ENCODE measurements at regions not wholly inside any gene's neighbourhood (a gene's known extent, or its start where the extent isn't known, plus 50 kb on each side); places are given as distances from the start of the nearest gene placed in this dataset.

DNA sequence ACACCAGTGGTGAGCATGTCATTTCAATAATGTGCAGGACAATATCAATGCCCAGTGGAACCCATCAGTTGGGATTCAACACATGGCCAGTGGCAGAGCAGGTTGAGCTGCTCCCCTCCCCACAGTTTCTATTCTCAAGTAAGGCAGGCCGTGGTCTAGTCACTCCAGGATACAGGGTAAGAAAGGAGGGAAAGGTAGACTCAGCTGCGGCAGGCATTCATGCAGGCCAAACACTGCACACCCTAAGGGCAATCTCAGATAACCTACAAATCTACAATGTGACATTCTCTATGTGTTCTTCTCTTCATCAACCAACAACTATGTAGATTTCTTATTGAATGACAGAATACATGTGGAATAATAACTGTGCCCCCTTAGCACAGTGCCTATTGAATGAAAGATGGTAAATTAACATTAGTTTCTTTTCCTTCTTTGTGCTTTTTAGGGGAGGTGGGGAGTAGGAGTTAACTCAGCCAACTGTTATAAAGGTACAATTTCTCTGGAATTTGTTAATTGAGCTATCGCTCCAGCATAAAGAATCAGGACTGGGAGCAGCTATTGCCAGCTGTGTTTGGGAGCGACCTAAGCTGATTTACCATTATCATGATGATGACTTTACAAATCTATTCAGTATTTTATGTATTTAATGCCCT lies 89.7 kb downstream of the FAM50B start:
- Mint-ChIP-seq H3K4me1 (ENCODE audit: low read depth) (no peaks in the 10 kb centered on the region), H3K27me3 (ENCODE audit: low read depth) (peaks cover 28% of the 10 kb centered on the region), H3K4me3 (no peak overlapping the region), H3K36me3 (ENCODE audit: insufficient read depth) (no peaks in the 10 kb centered on the region), H3K9me3 (no peaks in the 10 kb centered on the region)
- ATAC-seq = no peak
- DNase-seq = no peak

DNA sequence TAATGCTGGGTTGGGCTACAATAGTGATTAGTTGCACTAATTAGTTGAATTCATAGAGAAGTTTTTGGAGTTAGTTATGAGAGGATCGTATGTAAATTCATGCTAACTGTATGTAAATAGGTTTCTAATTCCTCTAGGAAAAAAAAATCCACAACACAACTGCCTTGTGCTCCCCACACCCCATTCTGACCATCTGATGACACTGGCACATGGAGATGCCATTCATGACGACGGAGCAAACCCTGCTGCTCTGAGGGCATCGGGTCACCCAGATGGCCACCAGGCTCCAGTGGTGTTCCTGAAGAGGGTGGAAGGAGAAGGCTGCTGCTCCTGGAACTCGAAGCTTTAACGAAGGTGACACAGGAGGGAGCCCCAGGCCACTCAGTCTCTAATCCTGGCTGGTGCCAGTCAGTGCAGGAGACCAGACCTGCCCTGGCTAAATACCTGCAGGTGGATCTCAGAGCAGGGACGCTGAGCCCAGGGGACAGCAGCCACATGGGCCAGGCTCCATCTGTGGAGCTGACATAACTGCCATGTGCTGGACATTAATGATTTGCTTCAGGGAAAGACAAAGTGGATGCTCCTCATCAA lies 90.3 kb downstream of the FAM50B start:
- DNase-seq (no peak), ATAC-seq (no peak)
- Mint-ChIP-seq H3K36me3 (ENCODE audit: insufficient read depth) (no peaks in the 10 kb centered on the region), H3K9me3 (no peaks in the 10 kb centered on the region), H3K27me3 (ENCODE audit: low read depth) (peaks cover 31% of the 10 kb centered on the region), H3K4me1 (ENCODE audit: low read depth) (no peaks in the 10 kb centered on the region), H3K4me3 (no peak overlapping the region)

DNA sequence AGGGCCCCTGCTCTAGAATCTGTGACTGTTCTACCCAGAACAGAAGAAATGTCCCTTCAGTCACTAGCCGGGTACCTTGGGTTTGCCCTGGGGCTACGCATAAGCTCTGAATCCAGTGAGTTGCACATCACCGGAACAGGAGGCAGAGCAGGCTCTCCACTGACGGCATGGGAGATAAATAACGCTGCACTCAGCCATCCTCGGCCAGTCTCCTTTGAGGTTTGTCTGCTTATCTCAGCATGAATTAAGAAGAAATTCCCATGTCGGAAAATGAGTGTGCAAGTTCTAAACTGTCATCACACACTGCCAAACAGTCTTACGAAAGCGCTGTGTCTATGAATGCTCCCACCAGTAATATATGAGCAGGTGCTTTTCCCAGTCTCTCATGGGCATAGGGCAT lies 90.8 kb downstream of the FAM50B start:
- H3K9me3 Mint-ChIP-seq = no peaks in the 10 kb centered on the region
- ATAC-seq = no peak
- peaks cover 33% of the 10 kb centered on the region for H3K27me3 Mint-ChIP-seq (ENCODE audit: low read depth)
- DNase-seq = no peak
- no peaks in the 10 kb centered on the region for H3K36me3 Mint-ChIP-seq (ENCODE audit: insufficient read depth)
- no peak overlapping the region for H3K4me3 Mint-ChIP-seq
- no peaks in the 10 kb centered on the region for H3K4me1 Mint-ChIP-seq (ENCODE audit: low read depth)

DNA sequence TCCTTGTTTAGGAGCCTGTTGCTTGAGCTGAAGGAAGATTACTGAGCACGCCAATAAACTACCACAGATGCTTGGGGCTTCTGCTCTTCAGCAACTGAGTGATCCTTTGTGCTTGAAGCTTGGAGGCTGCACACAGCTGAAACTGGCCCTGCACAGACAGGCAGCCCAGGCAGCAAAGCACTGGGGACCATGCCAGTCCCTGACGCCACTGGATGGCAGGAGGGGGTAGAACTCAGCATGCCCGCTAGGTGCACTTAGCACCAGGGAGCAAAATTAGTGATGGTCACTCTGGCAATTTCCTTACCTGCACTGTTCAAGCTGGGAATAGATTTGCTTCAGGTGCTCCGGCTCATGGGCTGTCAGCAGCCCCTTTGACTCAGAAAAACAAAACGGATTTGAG lies 91.5 kb downstream of the FAM50B start:
- DNase-seq (no peak), ATAC-seq (no peak)
- no peaks in the 10 kb centered on the region for H3K36me3 Mint-ChIP-seq (ENCODE audit: insufficient read depth)
- H3K4me3 Mint-ChIP-seq = no peak overlapping the region
- H3K9me3 Mint-ChIP-seq = no peaks in the 10 kb centered on the region
- no peaks in the 10 kb centered on the region for H3K4me1 Mint-ChIP-seq (ENCODE audit: low read depth)
- H3K27me3 Mint-ChIP-seq (ENCODE audit: low read depth) = peaks cover 36% of the 10 kb centered on the region

DNA sequence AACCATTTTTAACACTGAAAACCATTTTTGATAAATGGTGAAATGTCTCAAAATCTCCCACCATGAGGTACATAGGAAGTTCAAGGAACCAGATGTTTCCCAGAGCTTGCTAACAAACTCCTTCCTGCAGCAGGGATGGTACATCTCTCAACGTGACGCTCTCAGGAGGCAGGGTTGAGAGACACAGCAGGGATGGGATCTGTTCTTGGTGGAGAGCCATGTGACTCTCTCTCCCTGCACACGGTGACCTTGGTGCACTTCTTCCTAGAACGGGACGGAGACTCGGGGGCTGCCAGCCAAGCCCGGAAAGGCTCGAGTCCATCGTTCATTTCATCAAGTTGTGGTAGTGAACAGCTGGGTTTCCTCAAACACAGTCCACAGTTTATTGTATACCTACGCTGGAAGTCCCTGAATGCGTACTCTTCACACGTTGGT lies 94.2 kb downstream of the FAM50B start:
- H3K36me3 Mint-ChIP-seq (ENCODE audit: insufficient read depth) = no peaks in the 10 kb centered on the region
- no peak for ATAC-seq
- H3K9me3 Mint-ChIP-seq = no peaks in the 10 kb centered on the region
- H3K4me3 Mint-ChIP-seq = no peak overlapping the region
- H3K27me3 Mint-ChIP-seq (ENCODE audit: low read depth) = peaks cover 40% of the 10 kb centered on the region
- DNase-seq = no peak
- H3K4me1 Mint-ChIP-seq (ENCODE audit: low read depth) = no peaks in the 10 kb centered on the region

DNA sequence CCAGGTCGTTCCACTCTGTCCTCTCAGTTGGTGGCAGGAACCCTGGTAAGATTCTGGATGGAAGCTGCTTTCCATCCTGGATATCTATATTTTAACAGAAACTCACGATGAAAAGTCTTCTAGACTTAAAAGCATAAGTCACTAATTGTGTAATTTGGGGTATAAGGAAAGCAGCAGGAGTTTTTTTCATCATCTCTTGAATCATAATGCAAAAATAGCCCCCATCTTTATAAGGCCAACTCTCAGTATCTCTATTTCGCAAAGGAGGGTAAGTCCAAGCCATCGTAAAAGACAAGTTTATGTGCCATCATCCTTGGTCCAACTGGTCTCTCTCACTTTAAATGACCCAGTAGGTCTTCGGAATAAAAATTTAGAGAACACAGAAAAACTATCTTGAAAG lies 95.1 kb downstream of the FAM50B start:
- DNase-seq (no peak), ATAC-seq (no peak)
- H3K27me3 Mint-ChIP-seq (ENCODE audit: low read depth) = peaks cover 44% of the 10 kb centered on the region
- no peaks in the 10 kb centered on the region for H3K9me3 Mint-ChIP-seq
- H3K36me3 Mint-ChIP-seq (ENCODE audit: insufficient read depth) = no peaks in the 10 kb centered on the region
- no peaks in the 10 kb centered on the region for H3K4me1 Mint-ChIP-seq (ENCODE audit: low read depth)
- no peak overlapping the region for H3K4me3 Mint-ChIP-seq

DNA sequence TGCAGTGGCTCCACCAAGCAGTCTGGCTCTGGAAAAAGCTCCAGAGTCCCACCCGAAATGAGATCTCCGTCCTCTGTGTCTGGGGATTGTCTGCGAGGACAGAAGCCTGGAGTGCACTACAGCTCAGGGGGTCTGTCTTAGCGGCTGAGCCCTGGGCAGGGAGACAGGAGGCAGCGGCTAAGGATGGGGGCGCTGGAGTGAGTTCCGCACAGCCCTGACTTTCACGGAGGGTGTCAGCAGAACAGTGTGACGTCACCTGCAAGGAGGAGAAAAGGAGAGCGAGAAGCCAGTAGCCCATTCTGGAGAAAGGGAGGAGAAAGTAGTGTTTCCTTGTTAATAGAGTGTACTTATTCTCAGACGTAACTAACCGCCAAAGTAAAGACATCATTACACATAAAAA lies 97.6 kb downstream of the FAM50B start:
- no peaks in the 10 kb centered on the region for H3K36me3 Mint-ChIP-seq (ENCODE audit: insufficient read depth)
- peaks cover 4% of the 10 kb centered on the region for H3K9me3 Mint-ChIP-seq
- DNase-seq = no peak
- no peak overlapping the region for H3K4me3 Mint-ChIP-seq
- no peaks in the 10 kb centered on the region for H3K4me1 Mint-ChIP-seq (ENCODE audit: low read depth)
- no peak for ATAC-seq
- H3K27me3 Mint-ChIP-seq (ENCODE audit: low read depth) = peaks cover 37% of the 10 kb centered on the region

DNA sequence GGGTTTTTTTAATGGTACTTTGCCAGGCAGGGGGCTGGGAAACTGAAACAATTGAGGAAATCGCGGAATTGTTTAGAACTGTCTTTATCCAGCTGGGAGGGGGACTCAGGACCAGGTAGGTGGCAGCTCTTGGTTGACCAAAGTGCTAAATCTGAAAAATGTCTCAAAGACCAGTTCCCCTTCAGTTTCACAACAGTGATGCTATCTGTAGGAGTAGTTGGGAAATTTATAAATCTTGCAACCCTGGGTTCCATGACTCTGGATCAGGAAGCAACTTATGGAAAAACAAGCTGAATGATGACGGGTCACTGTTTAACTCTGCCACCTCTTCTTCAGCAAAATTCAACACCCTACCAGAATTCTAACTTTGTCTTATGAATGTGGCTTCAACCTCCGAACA lies 99.7 kb downstream of the FAM50B start:
- ATAC-seq (no peak), DNase-seq (no peak)
- Mint-ChIP-seq H3K9me3 (peaks cover 9% of the 10 kb centered on the region), H3K27me3 (ENCODE audit: low read depth) (peaks cover 38% of the 10 kb centered on the region), H3K36me3 (ENCODE audit: insufficient read depth) (no peaks in the 10 kb centered on the region), H3K4me1 (ENCODE audit: low read depth) (no peaks in the 10 kb centered on the region), H3K4me3 (no peak overlapping the region)

DNA sequence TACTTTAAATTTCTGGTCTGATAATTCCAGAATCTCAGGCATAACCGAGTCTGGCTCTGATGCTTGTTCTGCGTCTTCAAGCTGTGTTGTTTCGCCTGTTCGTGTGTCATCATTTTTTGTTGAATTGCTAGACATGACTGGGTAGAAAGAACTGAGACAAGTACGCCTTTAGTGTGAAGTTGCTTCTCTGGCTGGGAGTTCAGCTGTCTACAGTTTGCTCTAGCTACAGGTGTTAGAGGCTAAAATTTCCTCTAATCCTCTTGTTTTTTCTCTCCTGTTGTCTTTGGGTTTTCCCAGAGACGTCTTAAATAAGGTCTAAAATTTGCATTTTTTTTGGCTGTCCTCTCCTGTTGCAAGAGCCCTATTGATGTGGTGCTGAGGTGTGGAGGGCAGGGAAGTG lies 100.3 kb downstream of the FAM50B start:
- Mint-ChIP-seq H3K27me3 (ENCODE audit: low read depth) (peaks cover 35% of the 10 kb centered on the region), H3K36me3 (ENCODE audit: insufficient read depth) (no peaks in the 10 kb centered on the region), H3K4me1 (ENCODE audit: low read depth) (no peaks in the 10 kb centered on the region), H3K9me3 (peaks cover 9% of the 10 kb centered on the region), H3K4me3 (no peak overlapping the region)
- no peak for DNase-seq
- ATAC-seq = no peak

DNA sequence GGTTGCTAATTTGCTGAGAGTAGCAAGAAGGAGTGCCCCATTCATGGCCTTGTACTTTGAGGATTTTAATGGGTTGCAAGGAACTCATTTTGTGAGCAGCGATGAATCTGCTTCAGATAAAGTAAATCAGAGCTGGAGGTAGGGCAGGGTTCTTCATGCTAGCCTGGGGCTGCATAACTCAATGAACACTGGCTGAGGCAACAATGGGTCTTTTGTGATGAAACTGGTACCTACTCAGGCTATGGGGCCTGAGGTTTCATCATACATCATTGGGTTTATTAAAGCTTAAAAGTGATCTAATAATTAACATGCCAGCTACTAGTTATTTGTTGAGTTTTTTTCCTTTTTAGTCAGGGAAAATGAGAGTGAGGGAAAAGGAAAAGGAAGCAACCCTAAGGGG lies 106.9 kb downstream of the FAM50B start:
- no peak for DNase-seq
- Mint-ChIP-seq H3K27me3 (ENCODE audit: low read depth) (peaks cover 17% of the 10 kb centered on the region), H3K4me1 (ENCODE audit: low read depth) (no peaks in the 10 kb centered on the region), H3K36me3 (ENCODE audit: insufficient read depth) (peaks cover 5% of the 10 kb centered on the region), H3K9me3 (peaks cover 17% of the 10 kb centered on the region), H3K4me3 (no peak overlapping the region)
- ATAC-seq = no peak

DNA sequence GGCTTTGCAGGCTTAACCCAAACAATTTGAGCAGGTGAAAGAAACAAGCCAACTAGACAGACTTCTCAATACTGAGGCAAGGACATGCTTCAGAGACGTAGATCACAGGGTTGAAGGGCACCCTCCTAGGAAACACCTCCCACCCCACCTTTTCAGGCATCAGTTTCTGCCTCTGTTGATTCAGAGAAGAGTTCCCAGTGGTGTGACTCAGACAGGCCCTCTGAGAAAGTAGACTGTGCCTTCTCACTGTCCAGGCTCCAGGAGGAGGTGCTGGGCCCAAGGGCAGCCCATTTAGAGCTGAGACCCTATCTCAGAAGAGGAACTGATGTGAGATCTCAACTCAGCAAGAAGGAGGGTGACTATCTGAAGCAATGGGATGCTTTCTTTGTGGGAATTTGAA lies 108.1 kb downstream of the FAM50B start:
- Mint-ChIP-seq H3K9me3 (peaks cover 11% of the 10 kb centered on the region), H3K4me3 (no peak overlapping the region), H3K27me3 (ENCODE audit: low read depth) (peaks cover 14% of the 10 kb centered on the region), H3K4me1 (ENCODE audit: low read depth) (no peaks in the 10 kb centered on the region), H3K36me3 (ENCODE audit: insufficient read depth) (peaks cover 5% of the 10 kb centered on the region)
- ATAC-seq = no peak
- DNase-seq = no peak

DNA sequence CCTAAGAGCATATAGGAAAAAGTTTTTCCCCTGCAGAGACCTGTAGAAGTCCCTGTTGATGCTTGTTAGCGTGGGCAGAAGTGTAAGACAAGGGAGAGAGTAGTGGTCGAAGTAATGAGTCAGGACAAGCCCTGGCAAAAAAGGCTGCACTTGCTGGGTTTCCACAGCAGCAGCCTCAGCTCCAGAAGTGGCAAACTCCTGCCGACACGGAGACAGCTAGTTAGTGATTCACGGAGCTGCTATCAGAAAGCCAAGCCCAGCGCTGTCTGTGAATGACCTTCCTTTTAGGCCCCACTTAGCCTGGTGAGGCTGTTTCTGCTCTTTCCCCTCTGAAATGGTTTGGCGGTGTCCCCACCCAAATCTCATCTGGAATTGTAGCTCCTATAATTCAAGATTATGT lies 109.1 kb downstream of the FAM50B start:
- Mint-ChIP-seq H3K36me3 (ENCODE audit: insufficient read depth) (peaks cover 5% of the 10 kb centered on the region), H3K27me3 (ENCODE audit: low read depth) (peaks cover 14% of the 10 kb centered on the region), H3K9me3 (peaks cover 11% of the 10 kb centered on the region), H3K4me3 (no peak overlapping the region), H3K4me1 (ENCODE audit: low read depth) (peaks cover 2% of the 10 kb centered on the region)
- ATAC-seq (no peak), DNase-seq (no peak)

DNA sequence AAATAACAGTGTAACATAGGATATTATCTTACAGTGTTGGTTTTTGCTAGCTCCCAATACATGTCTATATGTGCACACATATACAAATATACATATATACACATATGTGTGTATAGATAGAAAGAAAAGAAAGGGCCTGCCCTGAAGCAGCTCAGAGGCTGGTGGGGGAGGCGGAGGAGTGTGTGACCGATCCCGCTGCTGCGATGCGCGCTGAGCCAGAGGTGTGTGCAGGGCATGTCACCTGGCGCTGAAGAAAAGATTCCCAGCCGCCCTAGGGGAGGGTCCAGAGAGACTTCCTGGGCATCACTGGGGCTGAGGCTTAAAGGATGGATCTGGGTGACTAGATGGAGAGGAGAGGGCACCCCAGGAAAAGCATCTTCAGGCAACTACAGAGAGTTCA lies 110.2 kb downstream of the FAM50B start:
- Mint-ChIP-seq H3K27me3 (ENCODE audit: low read depth) (peaks cover 7% of the 10 kb centered on the region), H3K9me3 (peaks cover 7% of the 10 kb centered on the region), H3K4me1 (ENCODE audit: low read depth) (peaks cover 2% of the 10 kb centered on the region), H3K4me3 (no peak overlapping the region), H3K36me3 (ENCODE audit: insufficient read depth) (peaks cover 5% of the 10 kb centered on the region)
- no peak for DNase-seq
- ATAC-seq = no peak

DNA sequence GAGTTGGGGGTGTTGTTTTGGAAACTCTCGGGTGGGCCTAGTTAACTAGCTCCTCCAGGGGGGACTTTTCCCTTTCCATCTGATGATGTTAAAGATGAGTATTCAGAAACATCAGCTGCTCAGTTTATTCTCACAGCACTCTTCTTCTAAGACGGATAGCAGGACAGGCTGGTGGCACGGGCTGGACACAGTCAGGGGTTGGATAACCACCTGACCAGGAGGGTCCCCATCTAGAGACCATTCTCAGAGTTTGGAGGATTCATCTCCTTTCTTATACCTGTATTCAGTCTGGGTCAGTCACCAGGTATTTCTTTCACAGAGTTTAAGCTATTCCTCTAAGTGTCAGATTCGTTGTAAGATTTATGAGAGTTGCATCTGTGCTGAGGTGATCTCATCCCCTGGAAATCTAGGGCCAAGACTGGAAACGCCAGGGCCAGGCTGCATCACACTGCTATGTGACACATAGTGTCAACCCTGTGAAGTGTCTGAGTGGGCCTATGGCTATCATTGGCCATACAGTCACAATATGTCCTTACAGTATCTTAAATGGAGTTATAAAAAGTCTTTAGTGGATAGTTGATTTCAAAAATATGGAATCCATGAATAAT lies 111.7 kb downstream of the FAM50B start:
- peaks cover 5% of the 10 kb centered on the region for H3K27me3 Mint-ChIP-seq (ENCODE audit: low read depth)
- H3K4me1 Mint-ChIP-seq (ENCODE audit: low read depth) = peaks cover 2% of the 10 kb centered on the region
- ATAC-seq (no peak), DNase-seq (no peak)
- H3K4me3 Mint-ChIP-seq = no peak overlapping the region
- peaks cover 5% of the 10 kb centered on the region for H3K36me3 Mint-ChIP-seq (ENCODE audit: insufficient read depth)
- H3K9me3 Mint-ChIP-seq = peaks cover 7% of the 10 kb centered on the region

DNA sequence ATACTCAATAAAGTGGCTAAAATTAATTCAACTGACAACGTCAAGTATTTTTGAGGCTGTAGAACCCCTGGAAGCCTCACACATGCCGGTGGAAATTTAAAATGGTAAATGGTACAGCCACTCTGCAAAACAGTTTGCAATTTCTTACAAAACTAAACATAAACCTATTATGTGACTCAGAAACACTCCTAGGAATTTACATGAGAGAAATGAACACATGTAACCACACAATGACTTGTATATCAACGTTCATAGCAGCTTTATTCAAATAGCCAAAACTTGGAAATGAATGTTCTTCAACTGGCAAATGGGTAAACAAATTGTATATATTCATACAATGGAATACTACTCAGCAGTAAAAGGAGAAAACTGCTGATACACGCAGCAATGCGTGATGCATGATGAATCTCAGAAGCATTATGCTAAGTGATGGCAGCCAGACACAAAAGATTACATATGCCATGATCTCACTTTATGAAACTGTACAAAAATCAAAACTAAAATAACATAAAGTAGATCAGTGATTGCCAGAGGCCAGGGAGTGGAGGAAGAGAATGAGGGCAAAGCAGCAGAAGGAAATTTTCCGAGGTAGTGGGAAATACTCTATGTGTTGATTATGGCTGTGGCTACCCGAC lies 112.5 kb downstream of the FAM50B start:
- peaks cover 4% of the 10 kb centered on the region for H3K27me3 Mint-ChIP-seq (ENCODE audit: low read depth)
- ATAC-seq = no peak

More for the DNA sequence above, 112.5 kb downstream of the FAM50B start:
- Mint-ChIP-seq H3K4me3 (no peak overlapping the region), H3K9me3 (peaks cover 7% of the 10 kb centered on the region), H3K4me1 (ENCODE audit: low read depth) (peaks cover 2% of the 10 kb centered on the region), H3K36me3 (ENCODE audit: insufficient read depth) (peaks cover 5% of the 10 kb centered on the region)
- DNase-seq = no peak

Data from activated T-cell treated with anti-CD3 and anti-CD28 coated beads, Interleukin-2, amount 50 U/mL, for 4 hours (primary cell).